ENCODE measurements at regions not wholly inside any gene's neighbourhood (a gene's known extent, or its start where the extent isn't known, plus 50 kb on each side); places are given as distances from the start of the nearest gene placed in this dataset.

GRCh38 chr16:64880006-64880405, 241.9 kb downstream of the CDH11 start:
- DNase-seq (ENCODE audit: low read depth) (no peak), FAIRE-seq (no peak)
- Histone ChIP-seq H3K27me3 (ENCODE audit: control insufficient read depth, insufficient read depth, low read length) (no peaks in the 10 kb centered on the region), H3K36me3 (ENCODE audit: control insufficient read depth, insufficient read depth, low read length) (no peaks in the 10 kb centered on the region), H3K4me3 (ENCODE audit: low read depth, low read length) (no peak overlapping the region)
- TF ChIP-seq, protein P1, sequence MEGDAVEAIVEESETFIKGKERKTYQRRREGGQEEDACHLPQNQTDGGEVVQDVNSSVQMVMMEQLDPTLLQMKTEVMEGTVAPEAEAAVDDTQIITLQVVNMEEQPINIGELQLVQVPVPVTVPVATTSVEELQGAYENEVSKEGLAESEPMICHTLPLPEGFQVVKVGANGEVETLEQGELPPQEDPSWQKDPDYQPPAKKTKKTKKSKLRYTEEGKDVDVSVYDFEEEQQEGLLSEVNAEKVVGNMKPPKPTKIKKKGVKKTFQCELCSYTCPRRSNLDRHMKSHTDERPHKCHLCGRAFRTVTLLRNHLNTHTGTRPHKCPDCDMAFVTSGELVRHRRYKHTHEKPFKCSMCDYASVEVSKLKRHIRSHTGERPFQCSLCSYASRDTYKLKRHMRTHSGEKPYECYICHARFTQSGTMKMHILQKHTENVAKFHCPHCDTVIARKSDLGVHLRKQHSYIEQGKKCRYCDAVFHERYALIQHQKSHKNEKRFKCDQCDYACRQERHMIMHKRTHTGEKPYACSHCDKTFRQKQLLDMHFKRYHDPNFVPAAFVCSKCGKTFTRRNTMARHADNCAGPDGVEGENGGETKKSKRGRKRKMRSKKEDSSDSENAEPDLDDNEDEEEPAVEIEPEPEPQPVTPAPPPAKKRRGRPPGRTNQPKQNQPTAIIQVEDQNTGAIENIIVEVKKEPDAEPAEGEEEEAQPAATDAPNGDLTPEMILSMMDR (IDR thresholded peaks at IDR 0.05; ENCODE audit: insufficient read depth, low read length, severe bottlenecking): no peak

DNA sequence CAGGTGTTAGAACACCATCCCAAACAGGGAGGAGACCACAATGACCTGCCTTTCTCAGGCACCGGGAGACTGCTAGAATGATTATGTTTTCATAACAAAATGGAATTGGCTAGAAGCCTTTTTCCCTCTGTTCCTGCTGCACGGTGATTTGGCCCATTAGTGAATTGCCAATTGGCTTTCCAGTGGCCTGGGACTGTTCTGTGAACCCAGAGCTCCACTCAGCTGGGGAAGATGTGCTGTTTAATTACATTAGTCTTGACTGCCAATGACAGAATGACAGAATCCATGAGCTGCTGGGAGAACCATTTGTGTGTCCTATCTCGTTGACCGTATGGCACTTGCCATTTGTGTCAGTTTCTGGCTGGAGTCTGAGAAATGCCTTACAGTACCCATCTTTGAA, 242.9 kb downstream of the CDH11 start:
- FAIRE-seq (peak; percentile 50), DNase-seq (ENCODE audit: low read depth) (no peak)
- TF ChIP-seq, protein P1 (IDR thresholded peaks at IDR 0.05; ENCODE audit: insufficient read depth, low read length, severe bottlenecking): no peak
- H3K36me3 ChIP-seq (ENCODE audit: control insufficient read depth, insufficient read depth, low read length): no peaks in the 10 kb centered on the region
- no peaks in the 10 kb centered on the region for H3K27me3 ChIP-seq (ENCODE audit: control insufficient read depth, insufficient read depth, low read length)
- no peak overlapping the region for H3K4me3 ChIP-seq (ENCODE audit: low read depth, low read length)

- DNase-seq (ENCODE audit: low read depth) (peak; percentile 32), FAIRE-seq (no peak)
- Histone ChIP-seq H3K4me3 (ENCODE audit: low read depth, low read length) (no peak overlapping the region), H3K36me3 (ENCODE audit: control insufficient read depth, insufficient read depth, low read length) (no peaks in the 10 kb centered on the region), H3K27me3 (ENCODE audit: control insufficient read depth, insufficient read depth, low read length) (no peaks in the 10 kb centered on the region)
- TF ChIP-seq, protein P1 (IDR thresholded peaks at IDR 0.05; ENCODE audit: insufficient read depth, low read length, severe bottlenecking): no peak
These were observed 249.8 kb downstream of the CDH11 start for GRCh38 chr16:64872101-64872500.

DNA sequence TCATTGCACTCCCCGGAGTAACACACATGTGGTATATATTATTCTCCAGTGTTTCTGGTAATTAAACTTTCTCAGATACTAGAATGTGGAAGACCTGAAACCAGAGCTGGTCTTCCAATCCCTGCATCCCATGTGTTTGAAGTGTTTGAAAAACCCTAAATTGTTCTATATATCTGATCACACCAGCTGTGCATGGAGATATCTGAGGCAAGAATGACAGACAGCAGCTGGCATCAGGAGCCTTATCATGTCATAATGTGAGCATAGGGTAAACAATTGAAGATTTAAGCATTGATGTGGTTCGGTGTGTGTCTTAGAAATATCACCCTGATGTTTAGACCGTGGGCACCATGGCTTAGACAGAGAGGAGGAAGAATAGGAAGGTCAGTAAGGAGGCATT, 251.0 kb downstream of the CDH11 start:
- FAIRE-seq: no peak
- H3K36me3 ChIP-seq (ENCODE audit: control insufficient read depth, insufficient read depth, low read length): no peaks in the 10 kb centered on the region
- H3K4me3 ChIP-seq (ENCODE audit: low read depth, low read length): no peak overlapping the region
- no peaks in the 10 kb centered on the region for H3K27me3 ChIP-seq (ENCODE audit: control insufficient read depth, insufficient read depth, low read length)
- TF ChIP-seq, protein P1 (IDR thresholded peaks at IDR 0.05; ENCODE audit: insufficient read depth, low read length, severe bottlenecking): no peak
- no peak for DNase-seq (ENCODE audit: low read depth)

GRCh38 chr16:64869781-64870180, 252.1 kb downstream of the CDH11 start:
- TF ChIP-seq, protein P1 (IDR thresholded peaks at IDR 0.05; ENCODE audit: insufficient read depth, low read length, severe bottlenecking): no peak
- DNase-seq (ENCODE audit: low read depth): no peak
- Histone ChIP-seq H3K36me3 (ENCODE audit: control insufficient read depth, insufficient read depth, low read length) (no peaks in the 10 kb centered on the region), H3K27me3 (ENCODE audit: control insufficient read depth, insufficient read depth, low read length) (no peaks in the 10 kb centered on the region), H3K4me3 (ENCODE audit: low read depth, low read length) (no peak overlapping the region)
- no peak for FAIRE-seq

GRCh38 chr16:64866021-64866420, 255.8 kb downstream of the CDH11 start:
- FAIRE-seq (no peak), DNase-seq (ENCODE audit: low read depth) (no peak)
- Histone ChIP-seq H3K4me3 (ENCODE audit: low read depth, low read length) (no peak overlapping the region), H3K27me3 (ENCODE audit: control insufficient read depth, insufficient read depth, low read length) (no peaks in the 10 kb centered on the region), H3K36me3 (ENCODE audit: control insufficient read depth, insufficient read depth, low read length) (no peaks in the 10 kb centered on the region)
- TF ChIP-seq, protein P1 (IDR thresholded peaks at IDR 0.05; ENCODE audit: insufficient read depth, low read length, severe bottlenecking): no peak

Data from bronchial epithelial cell (primary cell).